H1 (cell line): ENCODE measurements at regions not wholly inside any gene's neighbourhood (a gene's known extent, or its start where the extent isn't known, plus 50 kb on each side); places are given as distances from the start of the nearest gene placed in this dataset.

ENCODE experiments used
- CTCF ChIA-PET: fragments of 300-600 bp; sonication (Branson Sonifier 250); formaldehyde crosslinking; loops from one replicate; lab custom pipeline; 2021; ENCODE audit not compliant: partially characterized antibody; lab: Charles Lee
- POLR2A ChIA-PET: fragments of 300-600 bp; sonication (Branson Sonifier 250); formaldehyde crosslinking; loops from one replicate; lab custom pipeline; 2021; ENCODE audit warnings: inconsistent platforms; ENCODE audit not compliant: partially characterized antibody; lab: Charles Lee
- DNase-seq, 2 experiments: peaks; one replicate each; pipeline versions ENCODE4 v3.0.0 to v3.0.0-alpha.2; 2010 to 2022; ENCODE audit warnings: low spot score in 2 of 2, low read depth in 1 of 2, mixed read lengths in 1 of 2
- FAIRE-seq: peaks from 2 replicates; lab custom pipeline; 2011; peaks lifted over from hg19 to GRCh38; lab: Jason Lieb, UNC
- H2AFZ ChIP-seq: 2 replicates; pipeline ENCODE4 v1.8.1; 2012; ENCODE audit warnings: low read length, inconsistent platforms
- H2AK5ac ChIP-seq: 2 replicates; pipeline ENCODE4 v1.6.1; 2013; ENCODE audit warnings: low read depth, low read length
- H2BK120ac ChIP-seq: replicated peaks from 2 replicates; pipeline ENCODE3; 2013; ENCODE audit warnings: low read depth, low read length, inconsistent platforms
- H2BK12ac ChIP-seq: 2 replicates; pipeline ENCODE4 v1.6.1; 2013; ENCODE audit warnings: low read depth, low read length
- H2BK15ac ChIP-seq: 2 replicates; pipeline ENCODE4 v1.6.1; 2013; ENCODE audit warnings: low read length
- H2BK20ac ChIP-seq: 2 replicates; pipeline ENCODE4 v1.6.1; 2013; ENCODE audit warnings: low read length
- H2BK5ac ChIP-seq: 2 replicates; pipeline ENCODE4 v1.6.1; 2013; ENCODE audit warnings: low read depth, low read length
- H3K14ac ChIP-seq: 2 replicates; pipeline ENCODE4 v1.6.1; 2013; ENCODE audit warnings: inconsistent platforms; ENCODE audit not compliant: insufficient read length
- H3K18ac ChIP-seq: 2 replicates; pipeline ENCODE4 v1.6.1; 2013; ENCODE audit warnings: low read length; ENCODE audit errors: extremely low read depth
- H3K23ac ChIP-seq: 2 replicates; pipeline ENCODE4 v1.6.1; 2013; ENCODE audit warnings: inconsistent platforms; ENCODE audit not compliant: insufficient read length
- H3K23me2 ChIP-seq: 2 replicates; pipeline ENCODE4 v1.6.1; 2013; ENCODE audit warnings: low read depth, low read length
- H3K27ac ChIP-seq: 2 replicates; pipeline ENCODE4 v1.6.1; 2011; ENCODE audit warnings: low read depth, low read length, inconsistent platforms
- H3K27me3 ChIP-seq, 4 experiments: replicated peaks in 1 of 4; 1 replicate in 1 of 4; 2 replicates in 3 of 4; pipeline versions ENCODE4 v1.6.1 to v1.8.1; 2011 to 2013; ENCODE audit warnings: low read length in 3 of 4, mild to moderate bottlenecking in 3 of 4, inconsistent platforms in 2 of 4, mixed read lengths in 2 of 4, moderate library complexity in 1 of 4; ENCODE audit not compliant: control insufficient read depth in 3 of 4, insufficient read depth in 3 of 4; ENCODE audit errors: extremely low read depth in 1 of 4
- H3K36me3 ChIP-seq, 4 experiments: 2 replicates each; pipeline versions ENCODE4 v1.6.1 to v1.8.1; 2011 to 2013; ENCODE audit warnings: mild to moderate bottlenecking in 4 of 4, low read length in 3 of 4, moderate library complexity in 2 of 4, control low read depth in 1 of 4, inconsistent platforms in 1 of 4; ENCODE audit not compliant: insufficient read depth in 4 of 4, control insufficient read depth in 2 of 4
- H3K4ac ChIP-seq: replicated peaks from 2 replicates; pipeline ENCODE3; 2013; ENCODE audit warnings: low read length, low read depth, mixed read lengths, inconsistent platforms; ENCODE audit not compliant: insufficient read length
- H3K4me1 ChIP-seq, 4 experiments: replicated peaks in 1 of 4; 1 replicate in 1 of 4; 2 replicates in 3 of 4; pipeline versions ENCODE4 v1.6.1 to v1.8.1; 2011 to 2013; ENCODE audit warnings: low read length in 3 of 4, inconsistent platforms in 2 of 4, mixed read lengths in 1 of 4; ENCODE audit not compliant: insufficient read depth in 4 of 4, control insufficient read depth in 3 of 4
- H3K4me2 ChIP-seq, 2 experiments: 2 replicates each; pipeline versions ENCODE4 v1.6.1 to v1.8.1; 2011 to 2013; ENCODE audit warnings: low read depth in 2 of 2, low read length in 2 of 2, control low read depth in 1 of 2, inconsistent platforms in 1 of 2, mild to moderate bottlenecking in 1 of 2; ENCODE audit not compliant: insufficient read depth in 1 of 2
- H3K4me3 ChIP-seq, 4 experiments: fragments of 200-600, 300-600 bp in 1 of 4; sonication (generic), shearing (Covaris generic), sonication (Bioruptor Twin) in 1 of 4; 2 replicates each; pipeline versions ENCODE4 v1.5.1 to v1.8.1; 2011 to 2016; ENCODE audit warnings: low read length in 4 of 4, low read depth in 3 of 4, control low read depth in 2 of 4, inconsistent platforms in 2 of 4, mild to moderate bottlenecking in 2 of 4, mixed read lengths in 1 of 4, moderate library complexity in 1 of 4; ENCODE audit not compliant: insufficient read depth in 2 of 4; ENCODE audit errors: extremely low read depth in 1 of 4
- H3K56ac ChIP-seq: replicated peaks from 2 replicates; pipeline ENCODE3; 2013; ENCODE audit warnings: low read depth, mild to moderate bottlenecking, mixed read lengths, low read length, inconsistent platforms; ENCODE audit not compliant: insufficient read length
- H3K79me1 ChIP-seq: 2 replicates; pipeline ENCODE4 v1.6.1; 2013; ENCODE audit warnings: low read depth, low read length, control low read depth
- H3K79me2 ChIP-seq, 2 experiments: 2 replicates each; pipeline versions ENCODE4 v1.6.1 to v1.8.1; 2012 to 2013; ENCODE audit warnings: low read length in 2 of 2, mild to moderate bottlenecking in 2 of 2, inconsistent platforms in 1 of 2; ENCODE audit not compliant: insufficient read depth in 2 of 2, control insufficient read depth in 1 of 2
- H3K9ac ChIP-seq, 4 experiments: replicated peaks in 1 of 4; 1 replicate in 1 of 4; 2 replicates in 3 of 4; pipeline versions ENCODE4 v1.6.1 to v1.8.1; 2011 to 2013; ENCODE audit warnings: low read depth in 3 of 4, low read length in 3 of 4, control low read depth in 2 of 4, mild to moderate bottlenecking in 2 of 4, moderate library complexity in 2 of 4, inconsistent platforms in 1 of 4; ENCODE audit errors: extremely low read depth in 1 of 4
- H3K9me3 ChIP-seq, 2 experiments: 2 replicates each; pipeline versions ENCODE4 v1.6.1 to v1.8.1; 2012 to 2013; ENCODE audit warnings: mild to moderate bottlenecking in 2 of 2, moderate library complexity in 2 of 2, control low read depth in 1 of 2, inconsistent platforms in 1 of 2, low read depth in 1 of 2, low read length in 1 of 2, mixed read lengths in 1 of 2; ENCODE audit not compliant: insufficient read depth in 2 of 2
- H4K20me1 ChIP-seq, 2 experiments: replicated peaks in 1 of 2; 2 replicates each; pipeline versions ENCODE3 to v1.8.1; 2011 to 2013; ENCODE audit warnings: inconsistent platforms in 2 of 2, low read length in 2 of 2, mild to moderate bottlenecking in 1 of 2; ENCODE audit not compliant: insufficient read depth in 2 of 2, control insufficient read depth in 1 of 2
- H4K5ac ChIP-seq: 2 replicates; pipeline ENCODE4 v1.6.1; 2013; ENCODE audit warnings: low read length, low read depth, mixed read lengths, inconsistent platforms; ENCODE audit not compliant: insufficient read length
- H4K8ac ChIP-seq: 2 replicates; pipeline ENCODE4 v1.8.0; 2013; ENCODE audit warnings: mild to moderate bottlenecking, moderate library complexity, low read length, inconsistent platforms; ENCODE audit not compliant: insufficient read depth; ENCODE audit errors: extremely low read depth
- H4K91ac ChIP-seq: replicated peaks from 2 replicates; pipeline ENCODE3; 2013; ENCODE audit warnings: low read length, mixed read lengths, inconsistent platforms; ENCODE audit not compliant: insufficient read length
- ATF3 ChIP-seq: IDR thresholded peaks from 2 replicates; pipeline ENCODE4 v1.6.1; 2011; ENCODE audit warnings: low read depth, mild to moderate bottlenecking, low read length; ENCODE audit not compliant: insufficient read depth
- JUND ChIP-seq: IDR thresholded peaks from 2 replicates; pipeline ENCODE4 v1.6.1; 2011; ENCODE audit warnings: mild to moderate bottlenecking, improper control_type of control experiment, low read length
- RFX5 ChIP-seq: IDR thresholded peaks from 2 replicates; pipeline ENCODE4 v1.6.1; 2011; ENCODE audit warnings: low read depth, low read length, improper control_type of control experiment, borderline replicate concordance
- RNF2 ChIP-seq: fragments of 200-900, 300-1000 bp; sonication (generic); IDR thresholded peaks from 2 replicates; pipeline ENCODE4 v1.7.1; 2016; ENCODE audit warnings: borderline replicate concordance, low read depth, mild to moderate bottlenecking, antibody characterized with exemption, low read length; ENCODE audit not compliant: poor library complexity, severe bottlenecking; ENCODE audit errors: missing control alignments
- SIX5 ChIP-seq: IDR thresholded peaks from 2 replicates; pipeline ENCODE4 v1.6.1; 2011; ENCODE audit warnings: mild to moderate bottlenecking, low read depth, low read length
- TAF1 ChIP-seq: IDR thresholded peaks from 2 replicates; pipeline ENCODE4 v1.6.1; 2011; ENCODE audit warnings: mild to moderate bottlenecking, low read depth, low read length
- TAF7 ChIP-seq: optimal IDR thresholded peaks from 2 replicates; pipeline ENCODE3; 2011; ENCODE audit warnings: low read depth, mild to moderate bottlenecking, inconsistent platforms, low read length, moderate library complexity, borderline replicate concordance
- TCF12 ChIP-seq: IDR thresholded peaks from 2 replicates; pipeline ENCODE4 v1.6.1; 2011; ENCODE audit warnings: low read depth, mild to moderate bottlenecking, low read length
- WGBS, 2 experiments: shearing (Covaris generic) in 1 of 2; methylation state at CpG; one replicate each; pipeline versions ENCODE4 v1.1.6 to v1.1.7; 2013 to 2015; ENCODE audit warnings: low lambda C conversion rate in 2 of 2, mixed read lengths in 2 of 2, inconsistent platforms in 1 of 2, low coverage in 1 of 2, missing lambda C conversion rate in 1 of 2; ENCODE audit not compliant: insufficient replicate concordance in 2 of 2, insufficient coverage in 1 of 2, insufficient read length in 1 of 2; ENCODE audit errors: extremely low coverage in 1 of 2, missing lambda C conversion rate in 1 of 2; 5-methylcytosine and 5-hydroxymethylcytosine counted together

DNA sequence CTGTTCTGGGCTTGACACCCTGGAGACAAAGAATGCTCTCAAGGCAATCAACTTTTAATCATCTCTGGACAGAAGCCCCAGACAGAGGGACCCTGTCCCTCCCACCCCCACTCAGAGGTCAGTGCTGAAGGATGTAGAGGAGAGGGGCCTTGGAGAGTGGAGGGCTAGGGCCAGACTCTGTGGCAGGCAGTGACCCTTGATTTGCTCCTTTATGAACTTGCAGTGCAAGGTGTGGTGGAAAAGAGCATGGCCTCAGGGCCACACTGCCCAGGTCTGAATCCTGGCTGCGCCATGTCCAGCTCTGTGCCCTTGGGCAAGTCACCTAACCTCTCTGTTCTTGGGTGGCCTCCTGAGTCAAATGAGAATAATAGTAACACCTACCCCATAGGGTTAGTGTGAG lies 134.3 kb downstream of the TMEM132E start:
- WGBS, 2 experiments = 100% methylated on average over 1 of the region's 1 CpG; no CpG with 5 or more reads in 1 of the 2 experiments
- Histone ChIP-seq H3K79me1 (no peaks in the 10 kb centered on the region), H3K23ac (no peak overlapping the region), H2BK15ac (no peak overlapping the region), H2BK12ac (no peak overlapping the region), H3K4me3 (no peak overlapping the region), H3K4ac (no peak overlapping the region), H3K9me3 (no peaks in the 10 kb centered on the region), H4K8ac (no peak overlapping the region), H2AK5ac (no peak overlapping the region), H3K36me3 (no peaks in the 10 kb centered on the region), H3K27ac (no peak overlapping the region), H3K27me3 (0 out of 7 replicates have a peak, but pooled peaks cover 0 to 2% (median 0%) of the 10 kb centered on the region in 4 experiments), H3K4me1 (no peaks in the 10 kb centered on the region; a peak in 2 of 7 replicates), H2BK5ac (no peak overlapping the region), H3K56ac (no peak overlapping the region), H4K91ac (no peak overlapping the region), H2AFZ (no peak overlapping the region), H4K5ac (no peak overlapping the region), H2BK120ac (no peak overlapping the region), H3K18ac (no peak overlapping the region), H3K4me2 (no peak overlapping the region), H4K20me1 (no peaks in the 10 kb centered on the region), H3K79me2 (no peaks in the 10 kb centered on the region), H3K23me2 (no peaks in the 10 kb centered on the region), H3K9ac (no peak overlapping the region), H2BK20ac (no peak overlapping the region), H3K14ac (no peak overlapping the region)
- FAIRE-seq (no peak), DNase-seq (no peak)
- CTCF ChIA-PET = interaction anchor here (0.5 to 0.7 kb wide), 2 partner anchors 501 to 963 kb away, joined by 3 read pairs; no protein-coding TSS in a partner anchor
- TF ChIP-seq TAF1 (no peak), JUND (no peak), RFX5 (no peak), RNF2 (no peak), SIX5 (no peak), TAF7 (no peak), ATF3 (no peak), TCF12 (no peak)
- POLR2A ChIA-PET = no interaction called here
